Activated CD4-positive, alpha-beta T cell treated with anti-CD3 and anti-CD28 coated beads, Interleukin-2, amount 50 U/mL, for 24 hours (primary cell): ENCODE measurements at regions not wholly inside any gene's neighbourhood (a gene's known extent, or its start where the extent isn't known, plus 50 kb on each side); places are given as distances from the start of the nearest gene placed in this dataset.
"Not testable (repeated sequence)": the region's sequence is repeated elsewhere in the genome, so short reads cannot be mapped to it uniquely, and the experiment has no call there.

Experiments used
- DNase-seq, 2 donors: peaks; one replicate each; pipeline ENCODE4 v3.0.0-alpha.2; 2020; ENCODE audit warnings: low read depth in 1 of 2, low spot score in 1 of 2

DNA sequence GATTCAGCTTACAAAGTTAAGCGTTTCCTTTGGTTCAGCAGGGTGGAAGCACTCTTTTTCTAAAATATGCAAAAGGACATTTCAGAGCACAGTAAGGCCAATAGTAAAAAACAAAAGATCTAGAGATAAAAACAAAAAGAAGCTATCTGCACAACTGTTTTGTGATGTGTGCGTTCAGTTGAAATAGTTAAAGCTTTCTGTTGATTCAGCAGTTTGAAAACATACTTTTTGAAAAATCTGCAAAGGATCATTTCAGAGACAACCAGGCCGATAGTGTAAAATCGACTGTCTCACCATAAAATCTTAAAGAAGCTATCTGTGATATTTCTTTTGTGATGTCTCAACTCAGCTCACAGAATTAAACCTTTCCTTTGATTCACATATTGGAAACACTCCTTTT, 300.0 kb upstream of the ALG10B start:
- DNase-seq, result no peak

DNA sequence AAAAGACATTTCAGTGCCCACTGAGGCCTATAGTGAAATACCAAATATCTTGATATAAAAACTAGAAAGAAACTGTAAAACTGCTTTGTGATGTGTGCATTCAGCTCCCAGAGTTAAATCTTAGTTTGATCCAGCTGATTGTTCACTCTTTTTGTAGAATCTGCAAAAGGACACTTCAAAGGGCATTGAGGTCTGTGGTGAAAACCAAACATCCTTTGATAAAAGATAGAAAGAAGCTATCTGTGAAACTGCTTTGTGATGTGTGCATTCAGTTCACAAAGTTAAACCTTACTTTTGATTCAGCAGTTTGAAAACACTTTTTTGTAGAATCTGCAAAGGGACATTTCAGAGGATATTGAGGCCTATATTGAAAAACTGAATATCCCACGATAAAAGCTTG, 290.7 kb upstream of the ALG10B start:
- no peak for DNase-seq

DNA sequence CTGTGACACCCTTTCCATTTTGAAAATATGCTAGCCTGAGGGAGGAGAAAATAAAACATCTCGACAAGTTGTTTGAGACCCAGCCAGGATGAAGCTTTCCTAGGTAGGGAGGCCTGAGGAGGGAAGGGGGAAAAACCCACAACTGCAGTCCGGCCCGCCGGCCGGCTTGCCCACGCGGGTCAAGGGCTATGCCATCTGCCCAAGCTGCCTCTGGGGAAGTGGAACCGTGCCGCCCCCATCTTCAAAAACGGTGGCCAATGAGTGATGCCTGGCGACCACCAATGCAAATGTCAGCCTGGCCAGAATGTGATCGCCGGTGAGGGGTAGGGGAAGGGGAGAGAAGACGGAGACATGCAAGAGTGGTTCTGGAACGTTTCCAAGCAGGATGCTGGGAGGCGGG, 263.5 kb upstream of the ALG10B start:
- no peak for DNase-seq

DNA sequence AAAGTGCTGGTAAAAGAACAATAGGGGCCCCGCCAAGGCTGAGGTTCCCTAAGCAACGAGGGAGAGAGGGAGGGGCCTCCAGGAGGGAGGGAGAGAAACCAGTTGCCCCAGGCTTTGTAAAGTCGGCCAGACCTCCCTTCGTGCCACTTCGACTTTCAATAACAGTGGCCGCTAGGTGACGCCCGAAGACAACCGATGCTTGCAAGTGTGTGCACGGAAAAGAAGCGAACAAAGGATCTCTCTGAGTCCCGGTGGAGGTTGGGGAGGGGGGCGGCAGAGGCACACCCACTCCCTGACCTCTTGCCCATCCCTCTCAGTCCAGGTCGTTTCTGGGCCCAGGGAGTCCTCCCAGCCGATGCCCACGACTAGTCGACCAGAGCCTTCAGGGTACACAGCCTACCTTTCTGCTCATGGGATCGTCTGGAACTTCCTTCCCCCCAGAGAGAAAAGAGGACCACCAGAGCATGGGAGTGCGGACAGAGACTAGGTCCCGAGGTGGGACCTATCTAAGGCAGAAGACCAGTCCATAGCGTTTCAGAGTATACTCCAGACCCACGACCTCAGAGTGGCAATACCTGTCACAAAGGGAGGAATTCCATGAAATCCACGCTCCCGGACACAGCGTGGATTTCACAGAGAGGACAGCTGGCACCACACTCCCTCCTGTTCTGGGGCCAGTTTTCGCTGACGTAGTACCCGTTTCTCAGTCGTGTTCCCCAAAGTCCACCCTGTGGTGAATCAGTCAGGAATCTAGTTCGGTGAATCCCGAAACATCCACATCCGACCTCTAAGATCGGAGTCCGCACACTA, 262.7 kb upstream of the ALG10B start:
- DNase-seq, result no peak

DNA sequence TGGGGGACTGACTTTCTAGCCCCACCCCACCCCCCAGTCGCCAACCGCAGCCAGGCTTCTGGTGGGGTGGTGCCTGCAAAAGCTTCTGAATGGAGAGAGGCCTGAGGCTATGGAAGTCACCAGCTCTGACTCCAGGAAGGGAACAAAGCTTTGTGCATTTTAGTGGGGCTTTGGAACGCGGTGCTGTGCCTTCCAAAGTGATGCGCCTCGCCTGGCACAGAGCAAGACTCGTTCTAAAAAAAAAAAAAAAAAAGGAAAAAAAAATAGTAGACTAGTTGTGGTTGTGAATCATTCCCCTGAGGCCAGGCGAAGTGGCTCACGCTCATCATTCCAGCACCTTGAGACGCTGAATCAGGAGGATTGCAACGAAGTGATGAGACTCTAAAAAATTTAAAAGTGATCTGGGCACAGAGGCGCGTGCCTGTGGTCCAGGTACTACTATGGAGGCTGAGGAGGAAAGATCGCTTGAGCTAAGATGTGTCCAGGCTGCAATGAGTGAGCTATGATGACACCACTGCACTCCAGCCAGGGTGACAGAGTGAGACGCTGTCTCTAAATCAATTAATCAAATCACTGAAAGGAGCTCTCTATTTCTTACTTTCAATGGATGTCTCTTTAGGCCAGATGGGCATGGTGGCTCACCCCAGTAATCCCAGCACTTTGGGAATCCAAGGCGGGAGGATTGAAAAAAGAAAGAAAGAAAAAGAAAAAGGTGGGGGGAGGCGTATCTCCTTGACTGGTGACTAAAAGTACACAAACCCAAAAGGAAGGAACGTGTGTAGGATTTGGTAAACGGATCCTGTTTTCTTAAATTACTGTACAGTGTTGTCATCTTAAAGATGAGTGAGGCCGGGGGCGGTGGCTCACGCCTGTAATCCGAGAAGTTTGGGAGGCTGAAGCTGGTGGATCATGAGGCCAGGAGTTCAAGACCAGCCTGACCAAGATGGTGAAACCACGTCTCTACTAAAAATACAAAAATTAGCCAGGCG, 259.6 kb upstream of the ALG10B start:
- DNase-seq, result no peak

DNA sequence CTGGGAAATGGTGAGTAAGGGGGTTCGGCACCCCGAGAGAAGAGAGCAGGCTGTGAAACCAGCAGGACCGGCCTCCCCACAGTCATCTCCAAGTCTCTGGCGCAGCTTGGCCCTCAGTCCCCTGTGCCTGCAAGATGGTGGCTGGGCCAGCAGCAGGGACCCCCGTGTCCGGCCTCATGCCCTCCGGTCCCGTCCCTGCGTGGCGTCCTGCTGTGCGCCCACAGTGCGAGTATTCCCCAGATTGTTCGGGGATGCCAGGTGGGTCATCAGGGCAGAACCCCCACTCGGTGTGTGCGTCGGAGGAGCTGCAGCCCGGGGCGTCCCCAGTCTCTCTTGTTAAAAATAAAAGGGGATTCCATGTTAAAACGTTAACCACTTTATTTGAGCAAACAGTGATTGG, 216.9 kb upstream of the ALG10B start:
- no peak for DNase-seq

DNA sequence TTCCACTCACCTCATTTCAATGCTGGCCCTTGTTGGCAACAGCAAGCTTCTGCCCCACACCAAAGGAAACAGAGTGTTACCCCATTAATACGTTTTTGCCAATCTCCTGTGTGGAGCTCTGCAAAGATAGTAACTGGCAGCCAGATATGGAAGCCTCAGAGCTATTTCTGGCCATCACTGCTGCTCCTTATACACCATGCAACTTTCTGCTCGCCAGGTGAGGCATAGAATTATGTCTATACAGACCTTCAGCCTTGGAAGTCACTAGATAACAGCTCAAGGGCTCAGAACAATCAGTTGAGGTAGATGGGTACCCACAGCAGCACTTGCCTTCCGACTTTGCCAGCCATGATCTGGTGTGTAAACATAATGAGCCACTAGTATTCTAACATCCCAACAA, 214.8 kb upstream of the ALG10B start:
- no peak for DNase-seq

DNA sequence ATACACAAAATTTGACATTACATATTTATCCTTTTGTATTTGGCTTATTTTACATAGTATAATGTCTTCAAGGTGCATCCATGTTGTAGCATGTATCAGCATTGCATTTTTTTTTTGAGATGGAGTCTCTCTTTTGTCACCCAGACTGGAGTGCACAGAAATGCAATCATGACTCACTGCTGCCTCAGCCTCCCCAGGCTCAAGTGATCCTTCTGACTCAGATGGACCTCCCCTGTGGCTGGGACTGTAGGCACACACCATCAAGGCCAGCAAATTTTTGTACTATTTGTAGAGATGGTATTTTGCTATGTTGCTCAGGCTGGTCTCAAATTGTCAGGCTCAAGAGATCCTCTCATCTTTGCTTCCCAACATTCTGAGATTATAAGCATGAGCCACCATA, 214.4 kb upstream of the ALG10B start:
- DNase-seq, result no peak

DNA sequence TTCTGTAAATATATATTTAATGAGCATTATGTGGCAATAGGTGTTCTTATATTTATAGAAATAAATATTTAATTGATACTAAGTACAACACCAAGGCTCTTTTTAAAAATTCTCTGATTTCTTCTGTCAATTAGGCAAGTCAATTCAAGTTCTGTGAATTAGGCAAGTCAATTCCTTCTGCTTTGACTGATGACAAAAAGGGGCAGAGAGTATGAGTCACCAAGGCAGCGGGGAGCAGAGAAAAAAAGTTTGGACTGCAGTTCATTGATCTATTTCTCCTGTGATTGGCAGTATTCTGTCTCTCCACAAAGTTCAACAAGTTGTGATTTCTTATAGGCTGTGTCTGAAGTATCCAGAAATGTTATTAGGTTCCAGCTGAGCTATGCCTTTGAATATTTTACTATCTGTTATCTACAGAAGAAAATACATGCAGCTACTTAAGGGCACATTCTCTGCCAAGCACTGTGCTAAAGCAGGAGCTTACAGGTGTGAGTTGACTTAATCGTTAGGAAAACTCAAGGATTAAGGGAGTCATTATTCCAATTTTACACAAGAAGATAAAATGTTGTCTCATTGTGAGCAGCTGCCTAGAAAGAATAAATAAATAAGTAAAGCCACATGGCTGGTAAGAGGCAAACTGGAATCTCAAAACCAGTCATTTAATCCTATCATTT, 206.4 kb upstream of the ALG10B start:
- DNase-seq, result no peak

DNA sequence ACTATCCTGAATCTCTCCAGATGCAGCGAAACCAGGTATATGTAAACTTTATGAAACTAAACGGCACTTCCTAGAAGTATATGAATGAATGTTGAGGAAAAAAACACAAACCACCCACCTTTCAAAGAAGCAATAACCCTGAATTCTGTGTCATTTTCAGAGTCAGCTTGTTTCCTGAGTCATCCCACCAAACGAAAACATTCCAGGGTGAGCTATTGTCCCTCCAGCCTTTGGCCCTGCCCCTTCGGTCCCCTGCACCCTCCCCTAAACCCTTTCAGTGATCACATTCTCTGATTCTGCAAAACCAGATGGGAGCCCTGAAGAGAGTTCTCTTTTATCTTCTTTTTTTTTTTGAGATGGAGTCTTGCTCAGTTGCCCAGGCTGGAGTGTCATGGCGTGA, 202.6 kb upstream of the ALG10B start:
- DNase-seq, result no peak

DNA sequence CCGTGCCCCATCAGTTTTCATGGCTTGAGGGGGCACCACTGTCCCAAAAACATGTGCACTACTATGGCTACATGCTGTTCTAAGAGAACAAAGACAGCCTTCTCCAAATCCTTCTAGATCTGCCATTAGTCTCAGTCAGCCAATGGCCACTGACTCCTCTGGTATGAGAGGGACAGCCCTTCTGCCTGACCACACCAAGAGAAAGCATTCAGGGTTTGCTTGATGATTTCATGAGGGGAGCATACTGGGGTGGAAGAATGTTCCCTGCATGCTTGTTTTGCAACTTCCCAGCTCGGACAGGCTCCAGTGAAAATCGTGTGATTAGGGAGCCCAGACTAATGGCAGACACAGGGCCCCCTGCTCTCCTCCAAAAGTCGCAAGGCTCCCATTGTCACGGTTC, 199.6 kb upstream of the ALG10B start:
- DNase-seq, result no peak

DNA sequence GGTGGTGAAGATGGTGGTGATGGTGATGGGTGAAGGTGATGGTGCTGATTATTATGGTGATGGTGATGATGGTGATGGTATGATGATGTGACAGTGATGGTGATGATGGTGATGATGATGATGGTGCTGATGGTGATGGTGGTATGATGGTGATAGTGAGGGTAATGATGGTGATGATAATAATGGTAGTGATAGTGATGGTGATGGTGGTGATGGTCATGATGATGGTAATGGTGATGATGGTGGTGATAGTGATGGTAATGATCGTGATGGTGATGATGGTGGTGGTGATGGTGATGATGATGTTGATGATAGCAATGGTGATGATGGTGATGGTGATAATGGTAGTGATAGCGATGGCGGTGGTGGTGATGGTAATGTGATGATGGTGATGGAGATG, 197.9 kb upstream of the ALG10B start:
- DNase-seq, result no peak

DNA sequence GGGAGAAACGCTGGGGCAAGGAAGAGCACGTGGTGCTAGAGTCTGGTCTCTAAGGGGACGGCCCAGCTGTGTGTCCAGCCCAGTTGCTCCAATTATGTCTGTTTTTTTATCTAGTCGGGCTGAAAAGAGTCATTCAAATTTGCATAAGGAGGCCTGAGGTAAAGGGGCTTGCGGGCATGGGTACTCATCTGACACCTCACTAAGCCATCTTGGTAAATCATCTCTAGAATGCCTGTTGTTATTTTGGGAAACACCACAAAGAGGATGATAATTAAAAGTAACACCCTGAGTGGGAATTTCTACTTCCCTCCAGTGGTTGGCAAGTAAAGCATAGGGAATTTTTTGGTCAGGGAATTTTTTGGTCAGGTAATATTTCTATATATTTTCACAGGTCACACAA, 196.1 kb upstream of the ALG10B start:
- DNase-seq, result no peak

DNA sequence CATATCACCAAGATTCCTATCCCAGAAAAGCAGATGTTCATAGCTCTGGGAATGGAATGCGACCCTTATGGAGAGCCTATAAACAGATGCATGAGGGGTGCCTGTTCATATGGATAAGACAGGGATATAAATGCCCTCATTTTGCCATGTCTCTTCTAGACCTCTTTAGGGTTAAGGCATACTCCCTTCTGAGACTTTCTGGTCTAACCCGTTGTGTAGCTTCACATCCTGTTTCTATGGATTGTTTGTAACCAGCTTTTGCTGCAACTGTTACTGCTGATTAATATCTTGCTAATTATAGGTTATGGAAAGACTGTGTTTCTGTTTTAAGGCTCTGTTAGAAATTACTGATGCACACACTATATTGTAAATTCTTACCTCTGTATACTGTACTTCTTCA, 193.5 kb upstream of the ALG10B start:
- not testable (repeated sequence) for DNase-seq

DNA sequence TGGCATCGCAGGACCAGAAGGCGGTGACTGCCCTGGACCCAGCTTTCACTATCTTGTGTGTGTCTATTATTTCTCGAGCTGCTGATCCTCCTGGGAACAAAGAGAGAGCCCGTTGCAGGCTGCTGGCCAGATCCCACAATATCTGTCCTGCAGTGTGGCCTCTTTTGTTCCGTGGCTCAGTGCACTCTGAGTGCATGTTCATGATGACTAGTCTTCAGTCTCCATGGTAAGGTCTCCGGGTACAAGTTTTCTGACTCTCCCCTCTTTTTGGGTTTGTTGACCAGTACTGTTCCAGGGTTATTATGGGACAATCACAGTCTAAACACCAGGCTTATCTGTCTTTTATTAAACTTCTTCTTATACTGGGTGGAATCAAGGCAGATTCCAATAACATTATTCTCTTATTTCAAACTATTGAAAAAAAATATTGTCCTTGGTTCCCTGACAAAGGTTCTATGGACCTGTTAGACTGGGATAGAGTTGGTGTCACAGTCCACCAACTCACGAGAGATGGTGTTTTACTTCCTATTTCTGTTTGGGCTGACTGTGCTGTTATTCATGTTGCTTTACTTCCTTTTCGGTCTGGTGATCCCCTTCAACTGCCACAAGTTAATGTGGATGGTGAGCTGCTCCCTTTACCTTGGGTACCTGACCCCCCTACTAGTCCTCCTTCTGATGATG, 192.9 kb upstream of the ALG10B start:
- DNase-seq, result no peak

DNA sequence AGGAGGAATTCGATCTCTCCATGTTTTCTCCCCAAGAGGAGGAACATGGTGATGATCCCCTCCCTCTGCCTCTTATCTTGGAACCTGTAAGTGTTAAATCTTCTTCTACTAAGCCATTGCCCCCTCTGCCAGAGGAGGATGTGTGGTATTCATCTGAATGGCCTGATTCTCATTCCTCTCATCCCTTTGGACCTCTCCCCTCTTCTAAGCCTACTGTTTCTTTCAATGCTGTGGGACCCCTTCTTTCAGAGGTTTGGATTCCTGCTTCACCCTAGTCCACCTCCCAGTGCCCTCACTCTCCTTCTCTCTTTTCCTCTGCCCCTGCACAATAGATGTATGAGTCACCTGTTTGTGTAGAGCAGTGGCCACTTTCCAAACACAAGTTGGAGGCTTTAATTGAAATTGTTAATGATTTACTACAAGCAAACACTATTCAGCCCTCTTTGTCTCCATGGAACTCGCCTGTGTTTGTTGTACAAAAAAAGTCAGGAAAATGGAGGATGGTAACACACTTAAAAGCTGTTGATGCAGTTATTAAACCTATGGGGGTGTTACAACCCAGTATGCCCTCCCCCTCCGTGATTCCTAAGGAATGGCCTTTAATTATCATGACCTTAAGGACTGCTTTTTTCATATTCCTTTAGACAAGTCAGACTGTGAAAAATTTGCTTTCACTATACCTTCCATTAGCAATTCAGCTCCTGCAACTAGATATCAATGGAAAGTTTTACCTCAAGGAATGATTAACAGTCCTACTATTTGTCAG, 192.1 kb upstream of the ALG10B start:
- no peak for DNase-seq

DNA sequence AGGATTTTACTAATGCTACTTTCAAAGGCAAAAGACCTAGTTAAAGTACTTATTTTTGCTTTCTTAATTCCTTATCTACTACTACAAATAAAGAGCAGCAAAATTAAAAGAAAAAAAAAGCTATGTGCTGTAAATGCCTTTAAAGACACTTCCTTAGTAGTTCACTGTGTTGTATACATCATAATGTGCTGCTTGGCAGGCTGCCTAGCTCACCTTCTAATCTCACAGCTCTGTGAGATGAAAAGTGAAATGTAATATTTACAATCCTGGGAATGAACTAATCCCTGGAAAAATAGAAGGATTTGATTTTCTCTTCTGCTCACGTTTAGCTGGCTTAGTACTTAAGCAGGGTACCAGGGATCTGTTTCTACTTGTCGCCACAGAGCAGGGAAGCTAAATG, 184.4 kb upstream of the ALG10B start:
- DNase-seq, result no peak

DNA sequence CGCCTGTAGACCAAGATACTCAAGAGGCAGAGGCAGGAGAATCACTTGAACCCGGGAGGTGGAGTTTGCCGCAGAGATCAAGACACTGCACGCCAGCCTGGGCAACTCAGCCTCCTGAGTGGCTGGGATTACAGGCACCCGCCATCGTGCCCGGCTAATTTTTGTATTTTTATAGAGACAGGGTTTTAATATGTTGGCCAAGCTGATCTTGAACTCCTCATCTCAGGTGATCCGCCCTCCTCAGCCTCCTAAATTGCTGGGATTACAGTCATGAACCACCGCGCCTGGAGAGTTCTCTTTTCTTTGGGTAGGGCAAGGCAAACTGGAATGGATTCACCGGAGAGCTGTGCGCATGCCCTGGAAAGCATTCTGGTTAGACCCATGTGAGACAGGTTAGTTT, 179.3 kb upstream of the ALG10B start:
- DNase-seq, result no peak

DNA sequence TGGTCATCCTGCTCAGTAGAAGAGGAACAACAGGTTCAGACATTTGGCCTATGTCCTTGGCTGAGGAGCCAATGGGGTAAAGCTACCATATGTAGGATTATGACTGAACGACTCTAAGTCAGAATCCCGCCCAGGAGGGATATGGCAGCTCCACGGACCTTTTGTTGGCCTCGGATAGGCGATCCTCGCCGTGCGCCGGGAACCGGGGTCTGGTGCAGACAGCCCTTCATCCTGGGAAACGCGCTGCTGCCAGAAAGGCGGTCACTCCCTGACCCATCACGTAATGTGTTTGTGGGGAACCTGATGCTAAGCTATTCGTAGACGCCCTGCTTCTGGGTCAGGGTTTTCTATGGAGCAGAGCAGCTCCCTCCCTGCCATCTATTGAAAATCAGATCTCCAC, 178.9 kb upstream of the ALG10B start:
- no peak for DNase-seq
